Panc1 (cell line): ENCODE measurements at regions not wholly inside any gene's neighbourhood (a gene's known extent, or its start where the extent isn't known, plus 50 kb on each side); places are given as distances from the start of the nearest gene placed in this dataset.

Experiments used
- ATAC-seq: fragments of 200-7000 bp; cut with Tn5 transposase; 2 replicates; pipeline ENCODE4 v1.9.1; 2020; ENCODE audit warnings: mild to moderate bottlenecking, moderate library complexity
- BruUV-seq: library from RNA; stranded (reverse); fragments of 400-500 nt; replicated peaks from 2 replicates; lab custom pipeline; 2021; lab: Mats Ljungman, UMichigan
- CTCF ChIA-PET: fragments of 300-600 bp; sonication (Branson Sonifier 250); formaldehyde crosslinking; loops from one replicate; lab custom pipeline; 2022; ENCODE audit warnings: antibody characterized with exemption; lab: Charles Lee
- POLR2A ChIA-PET: fragments of 300-600 bp; sonication (Branson Sonifier 250); formaldehyde crosslinking; loops from one replicate; lab custom pipeline; 2022; ENCODE audit warnings: antibody characterized with exemption; lab: Charles Lee
- DNase-seq: peaks from one replicate; pipeline ENCODE4 v3.0.0-alpha.2; 2010; ENCODE audit warnings: low read depth, low spot score
- H3K27ac ChIP-seq: 2 replicates; pipeline ENCODE4 v1.5.1; 2011; ENCODE audit warnings: mild to moderate bottlenecking, low read length, inconsistent platforms
- H3K27me3 ChIP-seq: fragments of 200-500 bp; sonication (Bioruptor generic); 2 replicates; pipeline ENCODE4 v1.6.0; 2014; ENCODE audit warnings: low read length, inconsistent platforms; ENCODE audit not compliant: control insufficient read depth, insufficient read depth
- H3K36me3 ChIP-seq: fragments of 200-500 bp; sonication (Bioruptor generic); 2 replicates; pipeline ENCODE4 v1.5.1; 2014; ENCODE audit warnings: inconsistent platforms, mild to moderate bottlenecking, low read length, moderate library complexity; ENCODE audit not compliant: control insufficient read depth, insufficient read depth
- H3K4me1 ChIP-seq: 2 replicates; pipeline ENCODE4 v1.5.1; 2011; ENCODE audit warnings: inconsistent platforms, mild to moderate bottlenecking, low read length, moderate library complexity; ENCODE audit not compliant: control insufficient read depth, insufficient read depth
- H3K4me3 ChIP-seq, 2 experiments: 2 replicates each; pipeline ENCODE4 v1.5.1; 2011 to 2012; ENCODE audit warnings: low read depth in 2 of 2, low read length in 2 of 2, mild to moderate bottlenecking in 2 of 2, inconsistent platforms in 1 of 2, moderate library complexity in 1 of 2
- H3K9me3 ChIP-seq: fragments of 200-500 bp; sonication (Bioruptor generic); 2 replicates; pipeline ENCODE4 v1.5.1; 2014; ENCODE audit warnings: low read depth, mild to moderate bottlenecking, inconsistent platforms, low read length, moderate library complexity; ENCODE audit not compliant: control insufficient read depth, insufficient read depth
- CTCF ChIP-seq: fragments of 450-650 bp; IDR thresholded peaks from 2 replicates; pipeline ENCODE4 v1.5.1; 2017; ENCODE audit warnings: mild to moderate bottlenecking
- POLR2AphosphoS5 ChIP-seq: IDR thresholded peaks from 2 replicates; pipeline ENCODE4 v1.6.1; 2012; ENCODE audit warnings: mild to moderate bottlenecking, low read depth, low read length, moderate library complexity
- REST ChIP-seq, 2 experiments: IDR thresholded peaks; 2 replicates each; pipeline ENCODE4 v1.6.1; 2011 to 2012; ENCODE audit warnings: low read depth in 2 of 2, control low read depth in 1 of 2, low read length in 1 of 2, mild to moderate bottlenecking in 1 of 2, moderate library complexity in 1 of 2; ENCODE audit not compliant: insufficient read depth in 1 of 2
- SIN3A ChIP-seq: IDR thresholded peaks from 2 replicates; pipeline ENCODE4 v1.6.1; 2012; ENCODE audit warnings: low read depth, mild to moderate bottlenecking, low read length, moderate library complexity, borderline replicate concordance; ENCODE audit not compliant: insufficient read depth
- TCF7L2 ChIP-seq: IDR thresholded peaks from 2 replicates; pipeline ENCODE4 v1.6.1; 2011; ENCODE audit warnings: mild to moderate bottlenecking, low read depth, low read length, inconsistent platforms
- in situ Hi-C: cut with HindIII; loops from 2 replicates; pipeline ENCODE4 v1.10.0; 2016; ENCODE audit warnings: low sequenced_read_pairs, low pct_unique_long_range_greater_than_20kb
- intact Hi-C: fragments of 100-400 bp; cut with micrococcal nuclease; formaldehyde crosslinking; loops from one replicate; pipeline ENCODE4 v1.10.0; 2022; ENCODE audit not compliant: unreplicated experiment

GRCh38 chr10:29688230-29688661 is 53.5 kb upstream of the SVIL start:
- DNase-seq, result no peak
- peak overlapping the region in 1 of 2 experiments; percentile 24; a peak in 2 of 4 replicates for H3K4me3 ChIP-seq
- POLR2A ChIA-PET, result no interaction called here
- CTCF ChIA-PET, result interaction anchor here (0.6 kb wide), 1 partner anchor 89 kb away, joined by 7 read pairs; no protein-coding TSS in a partner anchor
- peak overlapping the region; percentile 77 for H3K27ac ChIP-seq
- peaks cover 41% of the 10 kb centered on the region for H3K4me1 ChIP-seq
- no peaks in the 10 kb centered on the region for H3K36me3 ChIP-seq
- in situ Hi-C loops (no loop called here), intact Hi-C loops (no loop called here)
- no TSS peak for BruUV-seq
- H3K9me3 ChIP-seq, result no peaks in the 10 kb centered on the region
- TF ChIP-seq POLR2AphosphoS5 (no peak), REST (IDR thresholded peaks at IDR 0.05; ENCODE audit: insufficient read depth in 1 of 2, low read depth in 2 of 2, low read length in 1 of 2) (no peak), CTCF (no peak), TCF7L2 (no peak), SIN3A (no peak)
- ATAC-seq, result peak; percentile 77
- no peaks in the 10 kb centered on the region for H3K27me3 ChIP-seq

- TF ChIP-seq CTCF (no peak), REST (IDR thresholded peaks at IDR 0.05; ENCODE audit: insufficient read depth in 1 of 2, low read depth in 2 of 2, low read length in 1 of 2) (peak in 1 of 2 experiments; percentile 58; a peak in 2 of 4 replicates)
- Histone ChIP-seq H3K4me3 (no peak overlapping the region), H3K9me3 (no peaks in the 10 kb centered on the region), H3K27ac (peak overlapping the region; percentile 77), H3K4me1 (peaks cover 34% of the 10 kb centered on the region), H3K27me3 (no peaks in the 10 kb centered on the region), H3K36me3 (no peaks in the 10 kb centered on the region)
- intact Hi-C loops, result no loop called here
- ChIA-PET POLR2A (no interaction called here), CTCF (interaction anchor here (0.6 kb wide), 1 partner anchor 90 kb away, joined by 7 read pairs; no protein-coding TSS in a partner anchor)
- BruUV-seq, result no TSS peak
- no peak for DNase-seq
- ATAC-seq, result no peak
- in situ Hi-C loops, result no loop called here
Measured at GRCh38 chr10:29687421-29688164, 52.8 kb upstream of the SVIL start.
